CD4-positive, CD25-positive, alpha-beta regulatory T cell (primary cell): ENCODE measurements at regions not wholly inside any gene's neighbourhood (a gene's known extent, or its start where the extent isn't known, plus 50 kb on each side); places are given as distances from the start of the nearest gene placed in this dataset.
"Not testable (repeated sequence)": the region's sequence is repeated elsewhere in the genome, so short reads cannot be mapped to it uniquely, and the experiment has no call there.

Experiments
- ATAC-seq, 2 donors: fragments of 150-1000 bp; cut with Tn5 transposase; one replicate each; pipeline ENCODE4 v1.10.0; 2021; ENCODE audit warnings: low read depth in 2 of 2, moderate number of reproducible peaks in 2 of 2, moderate library complexity in 1 of 2
- DNase-seq, 3 donors: peaks; one replicate each; pipeline versions ENCODE4 v3.0.0 to v3.0.0-alpha.2; 2012 to 2022; ENCODE audit warnings: mixed read lengths in 1 of 3
- H3K27ac ChIP-seq: one replicate; pipeline ENCODE4 v1.7.0; 2013; ENCODE audit warnings: mild to moderate bottlenecking, low read length; ENCODE audit not compliant: insufficient read depth, poor library complexity, severe bottlenecking
- H3K27me3 ChIP-seq: one replicate; pipeline ENCODE4 v1.7.0; 2013; ENCODE audit warnings: low read length; ENCODE audit not compliant: control insufficient read depth, insufficient read depth
- H3K36me3 ChIP-seq: one replicate; pipeline ENCODE4 v1.7.0; 2013; ENCODE audit warnings: mild to moderate bottlenecking, low read length, moderate library complexity; ENCODE audit not compliant: control insufficient read depth, insufficient read depth
- H3K4me1 ChIP-seq: 2 replicates; pipeline ENCODE4 v1.7.0; 2013; ENCODE audit warnings: mild to moderate bottlenecking, low read length; ENCODE audit not compliant: insufficient read depth, control insufficient read depth, poor library complexity, severe bottlenecking
- H3K4me3 ChIP-seq: one replicate; pipeline ENCODE4 v1.7.0; 2013; ENCODE audit warnings: low read depth, mild to moderate bottlenecking, low read length, moderate library complexity
- H3K9me3 ChIP-seq, 2 experiments: 1 replicate in 1 of 2; 2 replicates in 1 of 2; pipeline ENCODE4 v1.7.0; 2013; ENCODE audit warnings: low read length in 2 of 2, mild to moderate bottlenecking in 1 of 2, moderate library complexity in 1 of 2; ENCODE audit not compliant: control insufficient read depth in 2 of 2
- H3K27ac Mint-ChIP-seq, 3 donors: one replicate each; pipeline ENCODE4 v1.8.0; 2020 to 2022; ENCODE audit warnings: mild to moderate bottlenecking in 3 of 3, mixed read lengths in 3 of 3, moderate library complexity in 2 of 3
- H3K27me3 Mint-ChIP-seq: one replicate; pipeline ENCODE4 v1.8.0; 2022; ENCODE audit warnings: mild to moderate bottlenecking, mixed read lengths
- H3K36me3 Mint-ChIP-seq: one replicate; pipeline ENCODE4 v1.8.0; 2020; ENCODE audit warnings: mixed read lengths
- H3K4me1 Mint-ChIP-seq, 4 donors: one replicate each; pipeline ENCODE4 v1.8.0; 2020 to 2022; ENCODE audit warnings: mixed read lengths in 4 of 4, mild to moderate bottlenecking in 1 of 4
- H3K4me3 Mint-ChIP-seq, 4 donors: one replicate each; pipeline ENCODE4 v1.8.0; 2020 to 2022; ENCODE audit warnings: mild to moderate bottlenecking in 4 of 4, mixed read lengths in 4 of 4, moderate library complexity in 3 of 4
- H3K9me3 Mint-ChIP-seq, 7 donors: one replicate each; pipeline ENCODE4 v1.8.0; 2020 to 2022; ENCODE audit warnings: mixed read lengths in 7 of 7, mild to moderate bottlenecking in 3 of 7, moderate library complexity in 2 of 7

GRCh38 chr5:44117947-44118346, 271.3 kb downstream of the FGF10 start:
- not testable (repeated sequence) for H3K27ac Mint-ChIP-seq, H3K27ac ChIP-seq, H3K4me1 Mint-ChIP-seq, H3K36me3 Mint-ChIP-seq, H3K36me3 ChIP-seq, DNase-seq, H3K9me3 ChIP-seq, H3K27me3 Mint-ChIP-seq, H3K9me3 Mint-ChIP-seq, H3K4me3 ChIP-seq, H3K27me3 ChIP-seq, H3K4me1 ChIP-seq, ATAC-seq, H3K4me3 Mint-ChIP-seq

- H3K9me3 ChIP-seq, H3K36me3 Mint-ChIP-seq, H3K27ac ChIP-seq, H3K4me1 ChIP-seq, H3K27me3 ChIP-seq, H3K4me3 ChIP-seq, H3K27me3 Mint-ChIP-seq, H3K27ac Mint-ChIP-seq, H3K4me3 Mint-ChIP-seq, H3K36me3 ChIP-seq, DNase-seq, ATAC-seq, H3K4me1 Mint-ChIP-seq: not testable (repeated sequence)
- H3K9me3 Mint-ChIP-seq, result peaks cover 0 to 31% (median 11%) of the 10 kb centered on the region in 7 donors
Observed at GRCh38 chr5:44108232-44108631, 281.0 kb downstream of the FGF10 start.

- no peaks in the 10 kb centered on the region for H3K27me3 ChIP-seq
- H3K9me3 ChIP-seq, result no peaks in the 10 kb centered on the region
- Mint-ChIP-seq H3K4me1 (no peaks in the 10 kb centered on the region), H3K27ac (no peak overlapping the region), H3K27me3 (no peaks in the 10 kb centered on the region), H3K4me3 (no peak overlapping the region), H3K9me3 (peaks cover 0 to 6% (median 3%) of the 10 kb centered on the region in 7 donors), H3K36me3 (no peaks in the 10 kb centered on the region)
- no peak overlapping the region for H3K27ac ChIP-seq
- H3K36me3 ChIP-seq, result no peaks in the 10 kb centered on the region
- no peak overlapping the region for H3K4me3 ChIP-seq
- no peaks in the 10 kb centered on the region for H3K4me1 ChIP-seq
- ATAC-seq (no peak), DNase-seq (no peak)
Observed at GRCh38 chr5:44099643-44100042, 289.6 kb downstream of the FGF10 start.

- Histone ChIP-seq H3K27ac (no peak overlapping the region), H3K9me3 (no peaks in the 10 kb centered on the region), H3K4me1 (no peaks in the 10 kb centered on the region), H3K4me3 (no peak overlapping the region), H3K36me3 (no peaks in the 10 kb centered on the region), H3K27me3 (no peaks in the 10 kb centered on the region)
- no peak for ATAC-seq
- no peak overlapping the region for H3K4me3 Mint-ChIP-seq
- no peak for DNase-seq
- H3K27me3 Mint-ChIP-seq, result no peaks in the 10 kb centered on the region
- H3K36me3 Mint-ChIP-seq, result no peaks in the 10 kb centered on the region
- no peak overlapping the region for H3K27ac Mint-ChIP-seq
- H3K9me3 Mint-ChIP-seq, result peaks cover 0 to 5% (median 0%) of the 10 kb centered on the region in 7 donors
- no peaks in the 10 kb centered on the region for H3K4me1 Mint-ChIP-seq
Observed at GRCh38 chr5:44089424-44090144, 299.6 kb downstream of the FGF10 start.

GRCh38 chr5:44085083-44085482, 304.1 kb downstream of the FGF10 start:
- ATAC-seq (no peak), DNase-seq (no peak)
- Histone ChIP-seq H3K4me1 (no peaks in the 10 kb centered on the region), H3K9me3 (no peaks in the 10 kb centered on the region), H3K27ac (no peak overlapping the region), H3K36me3 (no peaks in the 10 kb centered on the region), H3K27me3 (no peaks in the 10 kb centered on the region), H3K4me3 (no peak overlapping the region)
- Mint-ChIP-seq H3K4me1 (no peaks in the 10 kb centered on the region), H3K9me3 (peaks cover 0 to 11% (median 6%) of the 10 kb centered on the region in 7 donors), H3K36me3 (no peaks in the 10 kb centered on the region), H3K4me3 (no peak overlapping the region), H3K27ac (no peak overlapping the region), H3K27me3 (no peaks in the 10 kb centered on the region)

- not testable (repeated sequence) for H3K9me3 ChIP-seq, H3K27ac ChIP-seq, H3K36me3 Mint-ChIP-seq, DNase-seq, H3K27me3 Mint-ChIP-seq, H3K27ac Mint-ChIP-seq, H3K4me3 ChIP-seq, H3K4me1 ChIP-seq, H3K27me3 ChIP-seq, H3K4me3 Mint-ChIP-seq, ATAC-seq, H3K4me1 Mint-ChIP-seq, H3K36me3 ChIP-seq
- peaks cover 0 to 12% (median 0%) of the 10 kb centered on the region in 7 donors for H3K9me3 Mint-ChIP-seq
Observed at GRCh38 chr5:44074547-44074946, 314.7 kb downstream of the FGF10 start.

GRCh38 chr5:44051591-44051990, 337.6 kb downstream of the FGF10 start:
- H3K4me3 Mint-ChIP-seq, result no peak overlapping the region
- H3K4me3 ChIP-seq, result no peak overlapping the region

GRCh38 chr5:44048276-44048984, 340.8 kb downstream of the FGF10 start:
- no peak overlapping the region for H3K27ac ChIP-seq
- DNase-seq (no peak), ATAC-seq (no peak)
- H3K4me3 ChIP-seq, result no peak overlapping the region
- H3K36me3 ChIP-seq, result no peaks in the 10 kb centered on the region
- Mint-ChIP-seq H3K27ac (no peak overlapping the region), H3K27me3 (no peaks in the 10 kb centered on the region), H3K9me3 (peaks cover 0 to 12% (median 6%) of the 10 kb centered on the region in 7 donors), H3K4me1 (no peaks in the 10 kb centered on the region), H3K36me3 (no peaks in the 10 kb centered on the region), H3K4me3 (no peak overlapping the region)
- no peaks in the 10 kb centered on the region for H3K9me3 ChIP-seq
- H3K27me3 ChIP-seq, result no peaks in the 10 kb centered on the region
- H3K4me1 ChIP-seq, result no peaks in the 10 kb centered on the region

More at GRCh38 chr5:44051591-44051990, 337.6 kb downstream of the FGF10 start:
- Mint-ChIP-seq H3K4me1 (no peaks in the 10 kb centered on the region), H3K9me3 (peaks cover 0 to 4% (median 1%) of the 10 kb centered on the region in 7 donors), H3K36me3 (no peaks in the 10 kb centered on the region), H3K27me3 (no peaks in the 10 kb centered on the region), H3K27ac (no peak overlapping the region)
- Histone ChIP-seq H3K27ac (no peak overlapping the region), H3K4me1 (no peaks in the 10 kb centered on the region), H3K9me3 (no peaks in the 10 kb centered on the region), H3K36me3 (no peaks in the 10 kb centered on the region), H3K27me3 (no peaks in the 10 kb centered on the region)
- ATAC-seq, result no peak
- DNase-seq, result no peak
